Kidney (tissue), 13 donors: ENCODE measurements at regions not wholly inside any gene's neighbourhood (a gene's known extent, or its start where the extent isn't known, plus 50 kb on each side); places are given as distances from the start of the nearest gene placed in this dataset.
A peak's percentile ranks its signal among the peaks of the same experiment; 100 is the strongest.

Experiments
- DNase-seq, 5 donors: peaks; one replicate each; pipeline ENCODE4 v3.0.0-alpha.2; 2013 to 2020
- FAIRE-seq: peaks from 2 replicates; lab custom pipeline; 2012; peaks lifted over from hg19 to GRCh38; lab: Jason Lieb, UNC
- H3K27ac ChIP-seq, 2 donors: one replicate each; pipeline ENCODE4 v1.7.0; 2013; ENCODE audit warnings: low read depth in 2 of 2, low read length in 2 of 2, inconsistent platforms in 1 of 2
- H3K27me3 ChIP-seq: one replicate; pipeline ENCODE4 v1.7.1; 2013; ENCODE audit warnings: low read length, inconsistent platforms; ENCODE audit not compliant: control insufficient read depth, insufficient read depth
- H3K36me3 ChIP-seq, 3 donors: one replicate each; pipeline versions ENCODE4 v1.7.0 to v1.7.1; 2013; ENCODE audit warnings: low read length in 3 of 3, control low read depth in 1 of 3, inconsistent platforms in 1 of 3; ENCODE audit not compliant: insufficient read depth in 3 of 3, control insufficient read depth in 2 of 3
- H3K4me1 ChIP-seq, 3 donors: one replicate each; pipeline versions ENCODE4 v1.7.0 to v1.7.1; 2013; ENCODE audit warnings: low read length in 3 of 3, inconsistent platforms in 1 of 3, low read depth in 1 of 3; ENCODE audit not compliant: control insufficient read depth in 2 of 3, insufficient read depth in 2 of 3
- H3K4me3 ChIP-seq, 3 donors: one replicate each; pipeline versions ENCODE4 v1.7.0 to v1.8.1; 2013; ENCODE audit warnings: low read length in 3 of 3, control low read depth in 1 of 3, inconsistent platforms in 1 of 3
- H3K9ac ChIP-seq, 3 donors: one replicate each; pipeline versions ENCODE4 v1.7.0 to v1.7.1; 2013; ENCODE audit warnings: low read length in 3 of 3, control low read depth in 1 of 3, inconsistent platforms in 1 of 3
- H3K9me3 ChIP-seq, 3 donors: one replicate each; pipeline versions ENCODE4 v1.7.0 to v1.7.1; 2013; ENCODE audit warnings: low read length in 3 of 3, control low read depth in 1 of 3, inconsistent platforms in 1 of 3; ENCODE audit not compliant: control insufficient read depth in 2 of 3, insufficient read depth in 1 of 3
- intact Hi-C: fragments of 100-400 bp; cut with DNase I; formaldehyde crosslinking; loops from one replicate; pipeline ENCODE4 v1.11.1; 2022
- TF ChIP-seq, protein P1 (sequence below): IDR thresholded peaks from 3 replicates; pipeline ENCODE4 v1.5.1; 2012; ENCODE audit warnings: mild to moderate bottlenecking, moderate library complexity, borderline replicate concordance; ENCODE audit not compliant: insufficient read depth; ENCODE audit errors: extremely low read depth
- donor health status: control.
- donor health status: control.
- donor health status: control.
- donor health status: control.
- donor health status: control.
- donor health status: DM: yes; HTN: yes; CAD: no.
- donor health status: Normal renal cell carcinoma (clear cell type).

DNA sequence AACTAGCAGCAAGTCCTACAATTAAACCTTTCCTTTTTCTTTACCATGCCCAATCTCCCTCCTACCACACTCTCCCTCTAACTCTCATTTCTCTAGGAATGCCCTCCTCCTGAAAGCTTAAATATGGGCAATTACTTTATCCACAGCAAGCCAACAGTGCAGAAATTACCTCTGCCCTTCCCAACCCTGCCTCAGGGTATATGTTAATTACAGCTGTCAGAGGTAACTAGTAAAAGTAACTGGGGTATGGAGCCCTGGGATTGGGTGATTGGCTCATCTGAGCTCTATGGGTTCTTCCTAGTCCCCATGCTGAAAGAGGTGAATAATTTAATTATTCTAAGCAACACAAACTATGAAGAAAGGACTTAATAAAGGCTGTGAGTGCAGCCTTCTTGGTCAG is 478.9 kb upstream of the NMUR2 start:
- peak in 3 of 5 donors; percentile 32 to 53 (median 32) for DNase-seq
- peaks cover 0 to 2% (median 0%) of the 10 kb centered on the region in 3 donors for H3K9me3 ChIP-seq
- TF ChIP-seq, protein P1, sequence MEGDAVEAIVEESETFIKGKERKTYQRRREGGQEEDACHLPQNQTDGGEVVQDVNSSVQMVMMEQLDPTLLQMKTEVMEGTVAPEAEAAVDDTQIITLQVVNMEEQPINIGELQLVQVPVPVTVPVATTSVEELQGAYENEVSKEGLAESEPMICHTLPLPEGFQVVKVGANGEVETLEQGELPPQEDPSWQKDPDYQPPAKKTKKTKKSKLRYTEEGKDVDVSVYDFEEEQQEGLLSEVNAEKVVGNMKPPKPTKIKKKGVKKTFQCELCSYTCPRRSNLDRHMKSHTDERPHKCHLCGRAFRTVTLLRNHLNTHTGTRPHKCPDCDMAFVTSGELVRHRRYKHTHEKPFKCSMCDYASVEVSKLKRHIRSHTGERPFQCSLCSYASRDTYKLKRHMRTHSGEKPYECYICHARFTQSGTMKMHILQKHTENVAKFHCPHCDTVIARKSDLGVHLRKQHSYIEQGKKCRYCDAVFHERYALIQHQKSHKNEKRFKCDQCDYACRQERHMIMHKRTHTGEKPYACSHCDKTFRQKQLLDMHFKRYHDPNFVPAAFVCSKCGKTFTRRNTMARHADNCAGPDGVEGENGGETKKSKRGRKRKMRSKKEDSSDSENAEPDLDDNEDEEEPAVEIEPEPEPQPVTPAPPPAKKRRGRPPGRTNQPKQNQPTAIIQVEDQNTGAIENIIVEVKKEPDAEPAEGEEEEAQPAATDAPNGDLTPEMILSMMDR = no peak
- intact Hi-C loops = no loop called here
- H3K27ac ChIP-seq = no peak overlapping the region
- H3K9ac ChIP-seq = no peak overlapping the region
- no peak overlapping the region for H3K4me3 ChIP-seq
- H3K36me3 ChIP-seq = no peaks in the 10 kb centered on the region
- no peak for FAIRE-seq
- H3K27me3 ChIP-seq = no peaks in the 10 kb centered on the region
- no peaks in the 10 kb centered on the region for H3K4me1 ChIP-seq

GRCh38 chr5:152900332-152900731 is 495.3 kb upstream of the NMUR2 start:
- no peak overlapping the region for H3K9ac ChIP-seq
- H3K4me3 ChIP-seq = no peak overlapping the region
- H3K27me3 ChIP-seq = no peaks in the 10 kb centered on the region
- no peaks in the 10 kb centered on the region for H3K4me1 ChIP-seq
- TF ChIP-seq, protein P1 = no peak
- intact Hi-C loops = no loop called here
- DNase-seq (no peak), FAIRE-seq (no peak)
- no peaks in the 10 kb centered on the region for H3K9me3 ChIP-seq
- no peaks in the 10 kb centered on the region for H3K36me3 ChIP-seq
- H3K27ac ChIP-seq = no peak overlapping the region

GRCh38 chr5:152901754-152902153 is 496.7 kb upstream of the NMUR2 start:
- DNase-seq = no peak

GRCh38 chr5:152905286-152905685 is 500.2 kb upstream of the NMUR2 start:
- no peaks in the 10 kb centered on the region for H3K4me1 ChIP-seq
- FAIRE-seq (no peak), DNase-seq (no peak)
- intact Hi-C loops = no loop called here
- H3K36me3 ChIP-seq = no peaks in the 10 kb centered on the region
- H3K27ac ChIP-seq = no peak overlapping the region
- TF ChIP-seq, protein P1 = no peak
- no peak overlapping the region for H3K4me3 ChIP-seq
- no peak overlapping the region for H3K9ac ChIP-seq
- H3K9me3 ChIP-seq = no peaks in the 10 kb centered on the region
- H3K27me3 ChIP-seq = no peaks in the 10 kb centered on the region

More at GRCh38 chr5:152901754-152902153, 496.7 kb upstream of the NMUR2 start:
- Histone ChIP-seq H3K4me3 (no peak overlapping the region), H3K9ac (no peak overlapping the region), H3K36me3 (no peaks in the 10 kb centered on the region), H3K27me3 (no peaks in the 10 kb centered on the region), H3K9me3 (no peaks in the 10 kb centered on the region), H3K27ac (no peak overlapping the region), H3K4me1 (no peaks in the 10 kb centered on the region)
- TF ChIP-seq, protein P1 = no peak
- no peak for FAIRE-seq
- intact Hi-C loops = no loop called here
